ENCODE measurements at regions not wholly inside any gene's neighbourhood (a gene's known extent, or its start where the extent isn't known, plus 50 kb on each side); places are given as distances from the start of the nearest gene placed in this dataset.

- H3K27me3 Mint-ChIP-seq = peaks cover 11% of the 10 kb centered on the region
- peaks cover 9% of the 10 kb centered on the region for H3K36me3 Mint-ChIP-seq (ENCODE audit: low read depth)
- peaks cover 18% of the 10 kb centered on the region for H3K9me3 Mint-ChIP-seq
- peaks cover 20% of the 10 kb centered on the region for H3K4me1 Mint-ChIP-seq (ENCODE audit: low read depth)
- no peak overlapping the region for H3K4me3 Mint-ChIP-seq
- H3K27ac Mint-ChIP-seq = no peak overlapping the region
These were observed 232.7 kb downstream of the MAF start for GRCh38 chr16:79367822-79368221.

GRCh38 chr16:79366635-79367034 is 233.9 kb downstream of the MAF start:
- Mint-ChIP-seq H3K9me3 (peaks cover 17% of the 10 kb centered on the region), H3K27me3 (peaks cover 13% of the 10 kb centered on the region), H3K4me1 (ENCODE audit: low read depth) (peaks cover 14% of the 10 kb centered on the region), H3K4me3 (no peak overlapping the region), H3K36me3 (ENCODE audit: low read depth) (peaks cover 8% of the 10 kb centered on the region), H3K27ac (no peak overlapping the region)

- Mint-ChIP-seq H3K9me3 (peaks cover 10% of the 10 kb centered on the region), H3K36me3 (ENCODE audit: low read depth) (peaks cover under 1% of the 10 kb centered on the region), H3K4me3 (no peak overlapping the region)
These were observed 234.8 kb downstream of the MAF start for GRCh38 chr16:79365702-79366101.

GRCh38 chr16:79363484-79363883 is 237.1 kb downstream of the MAF start:
- peaks cover 16% of the 10 kb centered on the region for H3K27me3 Mint-ChIP-seq
- peaks cover 3% of the 10 kb centered on the region for H3K4me1 Mint-ChIP-seq (ENCODE audit: low read depth)
- no peak overlapping the region for H3K27ac Mint-ChIP-seq
- peaks cover 5% of the 10 kb centered on the region for H3K9me3 Mint-ChIP-seq
- H3K36me3 Mint-ChIP-seq (ENCODE audit: low read depth) = no peaks in the 10 kb centered on the region
- H3K4me3 Mint-ChIP-seq = no peak overlapping the region

More at GRCh38 chr16:79365702-79366101, 234.8 kb downstream of the MAF start:
- Mint-ChIP-seq H3K4me1 (ENCODE audit: low read depth) (peaks cover 12% of the 10 kb centered on the region), H3K27ac (no peak overlapping the region), H3K27me3 (peaks cover 16% of the 10 kb centered on the region)

- H3K36me3 Mint-ChIP-seq (ENCODE audit: low read depth) = no peaks in the 10 kb centered on the region
- H3K27ac Mint-ChIP-seq = no peak overlapping the region
- peaks cover 5% of the 10 kb centered on the region for H3K9me3 Mint-ChIP-seq
- H3K27me3 Mint-ChIP-seq = peaks cover 16% of the 10 kb centered on the region
- no peak overlapping the region for H3K4me3 Mint-ChIP-seq
- peaks cover 3% of the 10 kb centered on the region for H3K4me1 Mint-ChIP-seq (ENCODE audit: low read depth)
These were observed 237.5 kb downstream of the MAF start for GRCh38 chr16:79363035-79363434.

GRCh38 chr16:79362300-79362970 is 238.1 kb downstream of the MAF start:
- H3K9me3 Mint-ChIP-seq = peaks cover 5% of the 10 kb centered on the region
- no peak overlapping the region for H3K27ac Mint-ChIP-seq
- peaks cover 16% of the 10 kb centered on the region for H3K27me3 Mint-ChIP-seq
- no peaks in the 10 kb centered on the region for H3K36me3 Mint-ChIP-seq (ENCODE audit: low read depth)
- H3K4me1 Mint-ChIP-seq (ENCODE audit: low read depth) = peaks cover 3% of the 10 kb centered on the region
- no peak overlapping the region for H3K4me3 Mint-ChIP-seq

GRCh38 chr16:79361132-79361751 is 239.3 kb downstream of the MAF start:
- peaks cover 3% of the 10 kb centered on the region for H3K4me1 Mint-ChIP-seq (ENCODE audit: low read depth)
- H3K27ac Mint-ChIP-seq = no peak overlapping the region
- no peaks in the 10 kb centered on the region for H3K36me3 Mint-ChIP-seq (ENCODE audit: low read depth)
- H3K4me3 Mint-ChIP-seq = no peak overlapping the region
- peaks cover 16% of the 10 kb centered on the region for H3K27me3 Mint-ChIP-seq
- no peaks in the 10 kb centered on the region for H3K9me3 Mint-ChIP-seq

GRCh38 chr16:79360267-79360666 is 240.3 kb downstream of the MAF start:
- Mint-ChIP-seq H3K4me1 (ENCODE audit: low read depth) (peaks cover 3% of the 10 kb centered on the region), H3K36me3 (ENCODE audit: low read depth) (no peaks in the 10 kb centered on the region), H3K27me3 (peaks cover 16% of the 10 kb centered on the region), H3K27ac (no peak overlapping the region), H3K9me3 (no peaks in the 10 kb centered on the region), H3K4me3 (no peak overlapping the region)

GRCh38 chr16:79359082-79359481 is 241.5 kb downstream of the MAF start:
- H3K4me3 Mint-ChIP-seq = no peak overlapping the region
- H3K4me1 Mint-ChIP-seq (ENCODE audit: low read depth) = peaks cover 3% of the 10 kb centered on the region
- peaks cover 12% of the 10 kb centered on the region for H3K27me3 Mint-ChIP-seq
- H3K27ac Mint-ChIP-seq = no peak overlapping the region
- no peaks in the 10 kb centered on the region for H3K9me3 Mint-ChIP-seq
- no peaks in the 10 kb centered on the region for H3K36me3 Mint-ChIP-seq (ENCODE audit: low read depth)

GRCh38 chr16:79358188-79358587 is 242.3 kb downstream of the MAF start:
- no peaks in the 10 kb centered on the region for H3K9me3 Mint-ChIP-seq
- no peak overlapping the region for H3K4me3 Mint-ChIP-seq

GRCh38 chr16:79355600-79356358 is 244.8 kb downstream of the MAF start:
- no peaks in the 10 kb centered on the region for H3K9me3 Mint-ChIP-seq
- H3K27ac Mint-ChIP-seq = no peak overlapping the region
- H3K27me3 Mint-ChIP-seq = no peaks in the 10 kb centered on the region
- H3K4me3 Mint-ChIP-seq = no peak overlapping the region
- no peaks in the 10 kb centered on the region for H3K4me1 Mint-ChIP-seq (ENCODE audit: low read depth)
- no peaks in the 10 kb centered on the region for H3K36me3 Mint-ChIP-seq (ENCODE audit: low read depth)

More at GRCh38 chr16:79358188-79358587, 242.3 kb downstream of the MAF start:
- peaks cover 4% of the 10 kb centered on the region for H3K27me3 Mint-ChIP-seq
- no peaks in the 10 kb centered on the region for H3K36me3 Mint-ChIP-seq (ENCODE audit: low read depth)
- H3K27ac Mint-ChIP-seq = no peak overlapping the region
- H3K4me1 Mint-ChIP-seq (ENCODE audit: low read depth) = no peaks in the 10 kb centered on the region

- Mint-ChIP-seq H3K4me3 (no peak overlapping the region), H3K9me3 (no peaks in the 10 kb centered on the region), H3K36me3 (ENCODE audit: low read depth) (no peaks in the 10 kb centered on the region), H3K27me3 (no peaks in the 10 kb centered on the region), H3K27ac (no peak overlapping the region), H3K4me1 (ENCODE audit: low read depth) (no peaks in the 10 kb centered on the region)
These were observed 248.6 kb downstream of the MAF start for GRCh38 chr16:79351927-79352326.

- H3K36me3 Mint-ChIP-seq (ENCODE audit: low read depth) = no peaks in the 10 kb centered on the region
- no peaks in the 10 kb centered on the region for H3K9me3 Mint-ChIP-seq
- H3K4me3 Mint-ChIP-seq = no peak overlapping the region
- H3K27ac Mint-ChIP-seq = no peak overlapping the region
- H3K27me3 Mint-ChIP-seq = peaks cover 6% of the 10 kb centered on the region
- H3K4me1 Mint-ChIP-seq (ENCODE audit: low read depth) = no peaks in the 10 kb centered on the region
These were observed 250.7 kb downstream of the MAF start for GRCh38 chr16:79349803-79350202.

GRCh38 chr16:79348521-79349306 is 251.8 kb downstream of the MAF start:
- Mint-ChIP-seq H3K4me3 (no peak overlapping the region), H3K27ac (no peak overlapping the region), H3K27me3 (peaks cover 9% of the 10 kb centered on the region), H3K9me3 (no peaks in the 10 kb centered on the region), H3K36me3 (ENCODE audit: low read depth) (no peaks in the 10 kb centered on the region), H3K4me1 (ENCODE audit: low read depth) (no peaks in the 10 kb centered on the region)

GRCh38 chr16:79347277-79347676 is 253.3 kb downstream of the MAF start:
- Mint-ChIP-seq H3K27ac (no peak overlapping the region), H3K4me3 (no peak overlapping the region), H3K36me3 (ENCODE audit: low read depth) (no peaks in the 10 kb centered on the region), H3K9me3 (no peaks in the 10 kb centered on the region), H3K27me3 (peaks cover 11% of the 10 kb centered on the region), H3K4me1 (ENCODE audit: low read depth) (no peaks in the 10 kb centered on the region)

Data from stimulated activated naive CD8-positive, alpha-beta T cell treated with anti-CD3 and anti-CD28 coated beads, Interleukin-15, Interleukin-2, amounts not matched to agents 100 ng/mL and 50 ng/mL, for 24 hours (primary cell).